ENCODE measurements at regions not wholly inside any gene's neighbourhood (a gene's known extent, or its start where the extent isn't known, plus 50 kb on each side); places are given as distances from the start of the nearest gene placed in this dataset.

- TF ChIP-seq POLR2A (IDR thresholded peaks at IDR 0.05; ENCODE audit: low read depth, low read length) = no peak
- no peak for TF ChIP-seq POLR2AphosphoS5 (IDR thresholded peaks at IDR 0.05; ENCODE audit: low read depth, low read length)
- TF ChIP-seq TAF1 (IDR thresholded peaks at IDR 0.05; ENCODE audit: low read depth, low read length) = no peak
Observed at GRCh38 chr1:43034778-43035177, 76.1 kb upstream of the SLC2A1 start.
